ENCODE measurements at regions not wholly inside any gene's neighbourhood (a gene's known extent, or its start where the extent isn't known, plus 50 kb on each side); places are given as distances from the start of the nearest gene placed in this dataset.

DNA sequence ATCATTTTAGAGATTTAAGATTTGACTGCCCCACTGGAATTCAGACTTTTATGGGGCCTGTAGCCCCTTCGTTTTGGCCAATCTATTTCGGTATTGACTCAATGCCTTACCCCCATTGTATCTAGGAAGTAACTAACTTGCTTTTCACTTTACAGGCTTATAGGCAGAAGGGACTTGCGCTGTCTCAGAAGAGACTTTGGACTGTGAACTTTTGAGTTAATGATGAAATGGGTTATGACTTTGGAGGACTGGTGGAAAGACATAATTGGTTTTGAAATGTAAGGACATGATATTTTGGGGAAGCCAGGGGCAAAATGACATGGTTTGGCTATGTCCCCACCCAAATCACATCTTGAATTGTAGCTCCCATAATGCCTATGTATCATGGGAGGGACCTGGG, 463.0 kb upstream of the KLHL1 start:
- Histone ChIP-seq H3K4me3 (ENCODE audit: low read length) (no peak overlapping the region), H3K27me3 (ENCODE audit: insufficient read depth, low read depth, low read length) (no peaks in the 10 kb centered on the region), H4K20me1 (ENCODE audit: insufficient read depth) (no peaks in the 10 kb centered on the region), H3K27ac (ENCODE audit: low read length) (no peak overlapping the region), H3K36me3 (ENCODE audit: insufficient read depth, low read length) (no peaks in the 10 kb centered on the region), H3K79me2 (replicated peaks; ENCODE audit: insufficient read depth, low read length) (no peaks in the 10 kb centered on the region), H2AFZ (ENCODE audit: low read depth, low read length) (no peak overlapping the region), H3K9me2 (ENCODE audit: insufficient read depth, low read length) (no peaks in the 10 kb centered on the region), H3F3A (ENCODE audit: insufficient read depth, low read length, poor library complexity, severe bottlenecking) (no peaks in the 10 kb centered on the region), H3K9me3 (ENCODE audit: low read length) (no peaks in the 10 kb centered on the region), H3K9ac (ENCODE audit: low read length) (no peak overlapping the region), H3K4me2 (ENCODE audit: low read length) (no peak overlapping the region)
- TF ChIP-seq MXI1 (conservative IDR thresholded peaks at IDR 0.05; ENCODE audit: poor library complexity, severe bottlenecking) = no peak
- TF ChIP-seq EZH2 (IDR thresholded peaks at IDR 0.05; ENCODE audit: borderline replicate concordance, insufficient read depth, low read length, poor library complexity, severe bottlenecking) = no peak
- TF ChIP-seq, protein P1, sequence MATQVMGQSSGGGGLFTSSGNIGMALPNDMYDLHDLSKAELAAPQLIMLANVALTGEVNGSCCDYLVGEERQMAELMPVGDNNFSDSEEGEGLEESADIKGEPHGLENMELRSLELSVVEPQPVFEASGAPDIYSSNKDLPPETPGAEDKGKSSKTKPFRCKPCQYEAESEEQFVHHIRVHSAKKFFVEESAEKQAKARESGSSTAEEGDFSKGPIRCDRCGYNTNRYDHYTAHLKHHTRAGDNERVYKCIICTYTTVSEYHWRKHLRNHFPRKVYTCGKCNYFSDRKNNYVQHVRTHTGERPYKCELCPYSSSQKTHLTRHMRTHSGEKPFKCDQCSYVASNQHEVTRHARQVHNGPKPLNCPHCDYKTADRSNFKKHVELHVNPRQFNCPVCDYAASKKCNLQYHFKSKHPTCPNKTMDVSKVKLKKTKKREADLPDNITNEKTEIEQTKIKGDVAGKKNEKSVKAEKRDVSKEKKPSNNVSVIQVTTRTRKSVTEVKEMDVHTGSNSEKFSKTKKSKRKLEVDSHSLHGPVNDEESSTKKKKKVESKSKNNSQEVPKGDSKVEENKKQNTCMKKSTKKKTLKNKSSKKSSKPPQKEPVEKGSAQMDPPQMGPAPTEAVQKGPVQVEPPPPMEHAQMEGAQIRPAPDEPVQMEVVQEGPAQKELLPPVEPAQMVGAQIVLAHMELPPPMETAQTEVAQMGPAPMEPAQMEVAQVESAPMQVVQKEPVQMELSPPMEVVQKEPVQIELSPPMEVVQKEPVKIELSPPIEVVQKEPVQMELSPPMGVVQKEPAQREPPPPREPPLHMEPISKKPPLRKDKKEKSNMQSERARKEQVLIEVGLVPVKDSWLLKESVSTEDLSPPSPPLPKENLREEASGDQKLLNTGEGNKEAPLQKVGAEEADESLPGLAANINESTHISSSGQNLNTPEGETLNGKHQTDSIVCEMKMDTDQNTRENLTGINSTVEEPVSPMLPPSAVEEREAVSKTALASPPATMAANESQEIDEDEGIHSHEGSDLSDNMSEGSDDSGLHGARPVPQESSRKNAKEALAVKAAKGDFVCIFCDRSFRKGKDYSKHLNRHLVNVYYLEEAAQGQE (IDR thresholded peaks at IDR 0.05; ENCODE audit: borderline replicate concordance) = no peak
- TF ChIP-seq SMC3 (conservative IDR thresholded peaks at IDR 0.05; ENCODE audit: poor library complexity) = no peak
- no peak for TF ChIP-seq EP300 (conservative IDR thresholded peaks at IDR 0.05; ENCODE audit: poor library complexity, severe bottlenecking)
- TF ChIP-seq RAD21 (conservative IDR thresholded peaks at IDR 0.05) = no peak
- no peak for TF ChIP-seq POLR2AphosphoS5 (IDR thresholded peaks at IDR 0.05)
- no peak for TF ChIP-seq TAF1 (IDR thresholded peaks at IDR 0.05; ENCODE audit: low read depth)
- TF ChIP-seq, protein P2, sequence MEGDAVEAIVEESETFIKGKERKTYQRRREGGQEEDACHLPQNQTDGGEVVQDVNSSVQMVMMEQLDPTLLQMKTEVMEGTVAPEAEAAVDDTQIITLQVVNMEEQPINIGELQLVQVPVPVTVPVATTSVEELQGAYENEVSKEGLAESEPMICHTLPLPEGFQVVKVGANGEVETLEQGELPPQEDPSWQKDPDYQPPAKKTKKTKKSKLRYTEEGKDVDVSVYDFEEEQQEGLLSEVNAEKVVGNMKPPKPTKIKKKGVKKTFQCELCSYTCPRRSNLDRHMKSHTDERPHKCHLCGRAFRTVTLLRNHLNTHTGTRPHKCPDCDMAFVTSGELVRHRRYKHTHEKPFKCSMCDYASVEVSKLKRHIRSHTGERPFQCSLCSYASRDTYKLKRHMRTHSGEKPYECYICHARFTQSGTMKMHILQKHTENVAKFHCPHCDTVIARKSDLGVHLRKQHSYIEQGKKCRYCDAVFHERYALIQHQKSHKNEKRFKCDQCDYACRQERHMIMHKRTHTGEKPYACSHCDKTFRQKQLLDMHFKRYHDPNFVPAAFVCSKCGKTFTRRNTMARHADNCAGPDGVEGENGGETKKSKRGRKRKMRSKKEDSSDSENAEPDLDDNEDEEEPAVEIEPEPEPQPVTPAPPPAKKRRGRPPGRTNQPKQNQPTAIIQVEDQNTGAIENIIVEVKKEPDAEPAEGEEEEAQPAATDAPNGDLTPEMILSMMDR (IDR thresholded peaks at IDR 0.05; ENCODE audit: poor library complexity, severe bottlenecking) = no peak

DNA sequence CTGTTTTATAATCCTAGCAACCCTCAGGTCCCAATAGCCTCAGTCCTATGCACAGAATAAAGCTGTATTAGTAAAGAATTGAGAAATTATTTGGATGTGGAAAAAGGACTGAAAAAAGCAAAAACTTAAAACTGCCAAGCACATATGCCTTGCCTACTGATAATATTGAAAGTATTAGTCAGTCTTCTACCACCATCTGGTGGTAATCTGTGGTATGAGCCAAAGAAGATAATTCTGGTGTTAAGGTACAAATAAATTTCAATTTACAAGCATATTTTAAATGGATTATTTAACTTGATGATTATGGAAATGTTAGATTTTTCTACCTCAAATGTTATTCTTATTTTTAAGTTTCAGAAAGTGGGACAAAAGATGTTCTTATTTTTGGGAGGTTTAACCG, 460.3 kb upstream of the KLHL1 start:
- Histone ChIP-seq H3K9ac (ENCODE audit: low read length) (no peak overlapping the region), H3K27ac (ENCODE audit: low read length) (no peak overlapping the region), H3K27me3 (ENCODE audit: insufficient read depth, low read depth, low read length) (no peaks in the 10 kb centered on the region), H3K9me2 (ENCODE audit: insufficient read depth, low read length) (no peaks in the 10 kb centered on the region), H3F3A (ENCODE audit: insufficient read depth, low read length, poor library complexity, severe bottlenecking) (no peaks in the 10 kb centered on the region), H2AFZ (ENCODE audit: low read depth, low read length) (no peak overlapping the region), H3K9me3 (ENCODE audit: low read length) (no peaks in the 10 kb centered on the region), H3K4me3 (ENCODE audit: low read length) (no peak overlapping the region), H3K79me2 (replicated peaks; ENCODE audit: insufficient read depth, low read length) (no peaks in the 10 kb centered on the region), H4K20me1 (ENCODE audit: insufficient read depth) (no peaks in the 10 kb centered on the region), H3K4me2 (ENCODE audit: low read length) (no peak overlapping the region), H3K36me3 (ENCODE audit: insufficient read depth, low read length) (no peaks in the 10 kb centered on the region)
- TF ChIP-seq SMC3 (conservative IDR thresholded peaks at IDR 0.05; ENCODE audit: poor library complexity) (peak; percentile 98), RAD21 (conservative IDR thresholded peaks at IDR 0.05) (peak; percentile 96), TAF1 (IDR thresholded peaks at IDR 0.05; ENCODE audit: low read depth) (no peak)
- TF ChIP-seq, protein P2 (IDR thresholded peaks at IDR 0.05; ENCODE audit: poor library complexity, severe bottlenecking) = peak; percentile 87

Measured in neural cell (in vitro differentiated cells).